HepG2 (cell line): ENCODE measurements at regions not wholly inside any gene's neighbourhood (a gene's known extent, or its start where the extent isn't known, plus 50 kb on each side); places are given as distances from the start of the nearest gene placed in this dataset.

Source experiments
- ATAC-seq: fragments of 200-7000 bp; cut with Tn5 transposase; 3 replicates; pipeline ENCODE4 v1.9.1; 2020; ENCODE audit warnings: mild to moderate bottlenecking, moderate library complexity
- BruUV-seq: library from RNA; stranded (reverse); fragments of 400-500 nt; replicated peaks from 2 replicates; lab custom pipeline; 2021; lab: Mats Ljungman, UMichigan
- CTCF ChIA-PET: fragments of 300-600 bp; formaldehyde crosslinking; extraction: SDS; loops from one replicate; lab custom pipeline; 2021; ENCODE audit warnings: low total read pairs, inconsistent platforms, low intra/inter-chr PET ratio; lab: Yijun Ruan, JAX
- POLR2A ChIA-PET: fragments of 350-600 bp; sonication (Branson Sonifier 250); formaldehyde crosslinking; loops from one replicate; lab custom pipeline; 2020; ENCODE audit warnings: antibody characterized with exemption, inconsistent platforms; lab: Yijun Ruan, JAX
- DNase-seq: peaks from one replicate; pipeline ENCODE4 v3.0.0-alpha.2; 2015; ENCODE audit warnings: low spot score
- FAIRE-seq: peaks from 3 replicates; lab custom pipeline; 2011; peaks lifted over from hg19 to GRCh38; lab: Jason Lieb, UNC
- H2AFZ ChIP-seq: one replicate; pipeline ENCODE4 v1.6.1; 2011; ENCODE audit warnings: low read length, inconsistent platforms
- H3K27ac ChIP-seq: fragments of 300-600 bp; 3 replicates; pipeline ENCODE4 v1.8.0; 2011; ENCODE audit warnings: mixed run types, mild to moderate bottlenecking, mixed read lengths, low read length, inconsistent platforms; ENCODE audit not compliant: insufficient read depth; ENCODE audit errors: extremely low read length
- H3K27me3 ChIP-seq, 2 experiments: fragments of 200-600 bp in 1 of 2; 2 replicates in 1 of 2; 3 replicates in 1 of 2; pipeline versions ENCODE4 v1.6.0 to v1.8.0; 2011; ENCODE audit warnings: low read length in 2 of 2, mild to moderate bottlenecking in 2 of 2, moderate library complexity in 2 of 2, inconsistent platforms in 1 of 2; ENCODE audit not compliant: insufficient read depth in 2 of 2, control insufficient read depth in 1 of 2
- H3K36me3 ChIP-seq, 2 experiments: fragments of 200-600 bp in 1 of 2; replicated peaks in 1 of 2; 2 replicates in 1 of 2; 3 replicates in 1 of 2; pipeline versions ENCODE4 v1.5.1 to v1.8.0; 2011; ENCODE audit warnings: low read length in 2 of 2, inconsistent platforms in 1 of 2; ENCODE audit not compliant: insufficient read depth in 2 of 2, control insufficient read depth in 1 of 2
- H3K4me1 ChIP-seq: 2 replicates; pipeline ENCODE4 v1.5.1; 2012; ENCODE audit warnings: low read length, inconsistent platforms; ENCODE audit not compliant: insufficient read depth
- H3K4me2 ChIP-seq: 2 replicates; pipeline ENCODE4 v1.6.0; 2011; ENCODE audit warnings: low read depth, low read length, inconsistent platforms
- H3K4me3 ChIP-seq, 3 experiments: fragments of 200-600 bp in 1 of 3; sonication (generic), shearing (Covaris generic) in 1 of 3; replicated peaks in 1 of 3; 2 replicates each; pipeline ENCODE4 v1.5.1; 2011 to 2016; ENCODE audit warnings: low read length in 3 of 3, inconsistent platforms in 2 of 3, low read depth in 2 of 3, mild to moderate bottlenecking in 2 of 3, control low read depth in 1 of 3, mixed read lengths in 1 of 3; ENCODE audit not compliant: insufficient read depth in 1 of 3
- H3K79me2 ChIP-seq: one replicate; pipeline ENCODE4 v1.6.1; 2011; ENCODE audit warnings: low read length, inconsistent platforms; ENCODE audit not compliant: insufficient read depth
- H3K9ac ChIP-seq: 2 replicates; pipeline ENCODE4 v1.6.0; 2011; ENCODE audit warnings: mild to moderate bottlenecking, low read depth, low read length, inconsistent platforms; ENCODE audit not compliant: insufficient read depth
- H3K9me3 ChIP-seq: 2 replicates; pipeline ENCODE4 v1.5.1; 2012; ENCODE audit warnings: mild to moderate bottlenecking, low read length
- H4K20me1 ChIP-seq: 2 replicates; pipeline ENCODE4 v1.6.0; 2011; ENCODE audit warnings: inconsistent platforms, mild to moderate bottlenecking, low read length, moderate library complexity; ENCODE audit not compliant: insufficient read depth
- CEBPG ChIP-seq: IDR thresholded peaks from 2 replicates; pipeline ENCODE4 v1.6.1; 2016
- SMC3 ChIP-seq: IDR thresholded peaks from 2 replicates; pipeline ENCODE4 v1.6.1; 2011; ENCODE audit warnings: low read length, improper control_type of control experiment
- STAT5B ChIP-seq: sonication (generic); formaldehyde crosslinking; IDR thresholded peaks from 2 replicates; pipeline ENCODE4 v1.4.0; 2020; ENCODE audit warnings: missing genetic modification reagents
- TBX3 ChIP-seq: fragments of 450-650 bp; IDR thresholded peaks from 2 replicates; pipeline ENCODE4 v1.6.1; 2017; ENCODE audit warnings: antibody characterized with exemption, mild to moderate bottlenecking, inconsistent platforms, borderline replicate concordance
- ZNF337 ChIP-seq: sonication (generic); formaldehyde crosslinking; IDR thresholded peaks from 2 replicates; pipeline ENCODE4 v1.5.1; 2020; ENCODE audit warnings: missing genetic modification reagents, low read depth, mild to moderate bottlenecking, borderline replicate concordance
- ZNF780A ChIP-seq: sonication (generic); formaldehyde crosslinking; IDR thresholded peaks from 2 replicates; pipeline ENCODE4 v1.8.0; 2022; ENCODE audit warnings: mild to moderate bottlenecking, missing genetic modification reagents, moderate library complexity
- WGBS: methylation state at CpG from one replicate; pipeline ENCODE4 v1.1.6; 2017; ENCODE audit warnings: low lambda C conversion rate; 5-methylcytosine and 5-hydroxymethylcytosine counted together
- in situ Hi-C: cut with HindIII; loops from 2 replicates; pipeline ENCODE4 v1.10.0; 2017; ENCODE audit warnings: low pct_unique_long_range_greater_than_20kb; ENCODE audit not compliant: extremely low pct_ligation_motif_present
- intact Hi-C: fragments of 100-400 bp; cut with micrococcal nuclease; formaldehyde crosslinking; loops from one replicate; pipeline ENCODE4 v1.10.0; 2022; ENCODE audit not compliant: unreplicated experiment
- TF ChIP-seq, protein P1 (sequence below): sonication (generic); formaldehyde crosslinking; IDR thresholded peaks from 2 replicates; pipeline ENCODE4 v1.4.0; 2020; ENCODE audit warnings: missing genetic modification reagents, borderline replicate concordance
- TF ChIP-seq, protein P2 (sequence below): sonication (generic); formaldehyde crosslinking; IDR thresholded peaks from 2 replicates; pipeline ENCODE4 v1.4.0; 2020; ENCODE audit warnings: mild to moderate bottlenecking, low read depth, missing genetic modification reagents
- TF ChIP-seq, protein P3 (sequence below): sonication (generic); formaldehyde crosslinking; IDR thresholded peaks from 2 replicates; pipeline ENCODE4 v1.8.1; 2023; ENCODE audit warnings: mild to moderate bottlenecking, missing genetic modification reagents
- TF ChIP-seq, protein P4 (sequence below): sonication (generic); formaldehyde crosslinking; IDR thresholded peaks from 2 replicates; pipeline ENCODE4 v1.4.0; 2020; ENCODE audit warnings: low read depth, mild to moderate bottlenecking, missing genetic modification reagents

DNA sequence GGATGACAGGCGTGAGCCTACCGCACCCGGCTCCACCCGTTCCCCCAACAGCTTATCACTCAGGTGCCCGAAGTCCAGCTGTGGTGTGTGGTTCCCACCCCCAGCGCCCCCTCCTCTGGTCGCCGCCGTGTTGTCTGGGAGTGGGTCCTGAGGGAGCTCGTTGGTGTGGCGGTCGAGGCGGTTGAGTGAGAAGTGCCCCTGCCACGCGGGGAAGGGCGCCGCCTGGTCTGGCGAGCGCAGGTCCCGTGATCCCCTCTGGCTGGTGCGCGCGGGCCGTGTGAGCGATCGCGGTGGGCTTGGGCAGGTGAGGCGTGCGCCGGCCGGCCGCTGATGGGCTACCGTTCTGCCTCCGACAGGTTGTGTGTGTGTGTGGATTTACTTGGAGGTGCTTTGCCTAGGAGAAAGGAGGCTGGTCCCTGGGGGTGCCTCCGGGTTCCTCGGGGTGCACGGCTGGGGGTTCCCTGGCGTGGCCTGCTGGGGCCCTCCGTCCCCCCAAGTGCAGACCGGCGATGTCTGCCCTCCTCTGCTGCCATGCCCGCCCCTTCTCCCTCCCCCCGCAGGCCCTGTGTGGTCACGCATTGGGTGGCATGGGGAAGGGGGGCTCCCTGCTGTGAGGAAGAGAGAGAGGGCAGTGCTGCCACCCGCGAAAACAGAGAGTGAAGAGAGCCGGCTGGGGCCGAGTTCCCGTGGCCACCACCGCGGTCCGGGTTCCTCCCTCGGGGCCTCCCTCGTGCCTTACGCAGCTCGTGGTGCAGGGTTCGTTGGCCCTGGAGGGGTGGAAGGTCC is 336.0 kb upstream of the DEFB115 start:
- DNase-seq (no peak), FAIRE-seq (no peak), ATAC-seq (no peak; the same call in 2 of the 3 replicates)
- BruUV-seq: no TSS peak
- Histone ChIP-seq H3K9me3 (peaks cover 54% of the 10 kb centered on the region), H3K79me2 (no peaks in the 10 kb centered on the region), H3K27me3 (no peaks in the 10 kb centered on the region), H3K4me3 (no peak overlapping the region), H3K36me3 (no peaks in the 10 kb centered on the region), H2AFZ (no peak overlapping the region), H3K9ac (no peak overlapping the region), H3K4me1 (no peaks in the 10 kb centered on the region), H4K20me1 (no peaks in the 10 kb centered on the region), H3K4me2 (no peak overlapping the region), H3K27ac (no peak overlapping the region)
- in situ Hi-C loops: no loop called here
- intact Hi-C loops: no loop called here
- WGBS: 88% methylated on average over 53 of the region's 57 CpGs
- ChIA-PET POLR2A (no interaction called here), CTCF (no interaction called here)
- TF ChIP-seq ZNF780A (CRISPR knock-in tag): no peak
- TF ChIP-seq SMC3: no peak
- TF ChIP-seq, protein P1, sequence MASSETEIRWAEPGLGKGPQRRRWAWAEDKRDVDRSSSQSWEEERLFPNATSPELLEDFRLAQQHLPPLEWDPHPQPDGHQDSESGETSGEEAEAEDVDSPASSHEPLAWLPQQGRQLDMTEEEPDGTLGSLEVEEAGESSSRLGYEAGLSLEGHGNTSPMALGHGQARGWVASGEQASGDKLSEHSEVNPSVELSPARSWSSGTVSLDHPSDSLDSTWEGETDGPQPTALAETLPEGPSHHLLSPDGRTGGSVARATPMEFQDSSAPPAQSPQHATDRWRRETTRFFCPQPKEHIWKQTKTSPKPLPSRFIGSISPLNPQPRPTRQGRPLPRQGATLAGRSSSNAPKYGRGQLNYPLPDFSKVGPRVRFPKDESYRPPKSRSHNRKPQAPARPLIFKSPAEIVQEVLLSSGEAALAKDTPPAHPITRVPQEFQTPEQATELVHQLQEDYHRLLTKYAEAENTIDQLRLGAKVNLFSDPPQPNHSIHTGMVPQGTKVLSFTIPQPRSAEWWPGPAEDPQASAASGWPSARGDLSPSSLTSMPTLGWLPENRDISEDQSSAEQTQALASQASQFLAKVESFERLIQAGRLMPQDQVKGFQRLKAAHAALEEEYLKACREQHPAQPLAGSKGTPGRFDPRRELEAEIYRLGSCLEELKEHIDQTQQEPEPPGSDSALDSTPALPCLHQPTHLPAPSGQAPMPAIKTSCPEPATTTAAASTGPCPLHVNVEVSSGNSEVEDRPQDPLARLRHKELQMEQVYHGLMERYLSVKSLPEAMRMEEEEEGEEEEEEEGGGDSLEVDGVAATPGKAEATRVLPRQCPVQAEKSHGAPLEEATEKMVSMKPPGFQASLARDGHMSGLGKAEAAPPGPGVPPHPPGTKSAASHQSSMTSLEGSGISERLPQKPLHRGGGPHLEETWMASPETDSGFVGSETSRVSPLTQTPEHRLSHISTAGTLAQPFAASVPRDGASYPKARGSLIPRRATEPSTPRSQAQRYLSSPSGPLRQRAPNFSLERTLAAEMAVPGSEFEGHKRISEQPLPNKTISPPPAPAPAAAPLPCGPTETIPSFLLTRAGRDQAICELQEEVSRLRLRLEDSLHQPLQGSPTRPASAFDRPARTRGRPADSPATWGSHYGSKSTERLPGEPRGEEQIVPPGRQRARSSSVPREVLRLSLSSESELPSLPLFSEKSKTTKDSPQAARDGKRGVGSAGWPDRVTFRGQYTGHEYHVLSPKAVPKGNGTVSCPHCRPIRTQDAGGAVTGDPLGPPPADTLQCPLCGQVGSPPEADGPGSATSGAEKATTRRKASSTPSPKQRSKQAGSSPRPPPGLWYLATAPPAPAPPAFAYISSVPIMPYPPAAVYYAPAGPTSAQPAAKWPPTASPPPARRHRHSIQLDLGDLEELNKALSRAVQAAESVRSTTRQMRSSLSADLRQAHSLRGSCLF (CRISPR knock-in tag): no peak
- no peak for TF ChIP-seq CEBPG (CRISPR knock-in tag)
- TF ChIP-seq, protein P2, sequence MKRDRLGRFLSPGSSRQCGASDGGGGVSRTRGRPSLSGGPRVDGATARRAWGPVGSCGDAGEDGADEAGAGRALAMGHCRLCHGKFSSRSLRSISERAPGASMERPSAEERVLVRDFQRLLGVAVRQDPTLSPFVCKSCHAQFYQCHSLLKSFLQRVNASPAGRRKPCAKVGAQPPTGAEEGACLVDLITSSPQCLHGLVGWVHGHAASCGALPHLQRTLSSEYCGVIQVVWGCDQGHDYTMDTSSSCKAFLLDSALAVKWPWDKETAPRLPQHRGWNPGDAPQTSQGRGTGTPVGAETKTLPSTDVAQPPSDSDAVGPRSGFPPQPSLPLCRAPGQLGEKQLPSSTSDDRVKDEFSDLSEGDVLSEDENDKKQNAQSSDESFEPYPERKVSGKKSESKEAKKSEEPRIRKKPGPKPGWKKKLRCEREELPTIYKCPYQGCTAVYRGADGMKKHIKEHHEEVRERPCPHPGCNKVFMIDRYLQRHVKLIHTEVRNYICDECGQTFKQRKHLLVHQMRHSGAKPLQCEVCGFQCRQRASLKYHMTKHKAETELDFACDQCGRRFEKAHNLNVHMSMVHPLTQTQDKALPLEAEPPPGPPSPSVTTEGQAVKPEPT (CRISPR knock-in tag): no peak
- no peak for TF ChIP-seq ZNF337 (CRISPR knock-in tag)
- TF ChIP-seq, protein P3, sequence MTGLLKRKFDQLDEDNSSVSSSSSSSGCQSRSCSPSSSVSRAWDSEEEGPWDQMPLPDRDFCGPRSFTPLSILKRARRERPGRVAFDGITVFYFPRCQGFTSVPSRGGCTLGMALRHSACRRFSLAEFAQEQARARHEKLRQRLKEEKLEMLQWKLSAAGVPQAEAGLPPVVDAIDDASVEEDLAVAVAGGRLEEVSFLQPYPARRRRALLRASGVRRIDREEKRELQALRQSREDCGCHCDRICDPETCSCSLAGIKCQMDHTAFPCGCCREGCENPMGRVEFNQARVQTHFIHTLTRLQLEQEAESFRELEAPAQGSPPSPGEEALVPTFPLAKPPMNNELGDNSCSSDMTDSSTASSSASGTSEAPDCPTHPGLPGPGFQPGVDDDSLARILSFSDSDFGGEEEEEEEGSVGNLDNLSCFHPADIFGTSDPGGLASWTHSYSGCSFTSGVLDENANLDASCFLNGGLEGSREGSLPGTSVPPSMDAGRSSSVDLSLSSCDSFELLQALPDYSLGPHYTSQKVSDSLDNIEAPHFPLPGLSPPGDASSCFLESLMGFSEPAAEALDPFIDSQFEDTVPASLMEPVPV (CRISPR knock-in tag): no peak
- TF ChIP-seq, protein P4, sequence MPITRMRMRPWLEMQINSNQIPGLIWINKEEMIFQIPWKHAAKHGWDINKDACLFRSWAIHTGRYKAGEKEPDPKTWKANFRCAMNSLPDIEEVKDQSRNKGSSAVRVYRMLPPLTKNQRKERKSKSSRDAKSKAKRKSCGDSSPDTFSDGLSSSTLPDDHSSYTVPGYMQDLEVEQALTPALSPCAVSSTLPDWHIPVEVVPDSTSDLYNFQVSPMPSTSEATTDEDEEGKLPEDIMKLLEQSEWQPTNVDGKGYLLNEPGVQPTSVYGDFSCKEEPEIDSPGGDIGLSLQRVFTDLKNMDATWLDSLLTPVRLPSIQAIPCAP (CRISPR knock-in tag): no peak
- TF ChIP-seq TBX3: no peak
- no peak for TF ChIP-seq STAT5B
